Smooth muscle cell of the brain vasculature (primary cell): ENCODE measurements at regions not wholly inside any gene's neighbourhood (a gene's known extent, or its start where the extent isn't known, plus 50 kb on each side); places are given as distances from the start of the nearest gene placed in this dataset.

ENCODE experiments used
- DNase-seq: peaks from one replicate; pipeline ENCODE4 v3.0.0-alpha.2; 2012; ENCODE audit warnings: low read depth, low spot score

DNA sequence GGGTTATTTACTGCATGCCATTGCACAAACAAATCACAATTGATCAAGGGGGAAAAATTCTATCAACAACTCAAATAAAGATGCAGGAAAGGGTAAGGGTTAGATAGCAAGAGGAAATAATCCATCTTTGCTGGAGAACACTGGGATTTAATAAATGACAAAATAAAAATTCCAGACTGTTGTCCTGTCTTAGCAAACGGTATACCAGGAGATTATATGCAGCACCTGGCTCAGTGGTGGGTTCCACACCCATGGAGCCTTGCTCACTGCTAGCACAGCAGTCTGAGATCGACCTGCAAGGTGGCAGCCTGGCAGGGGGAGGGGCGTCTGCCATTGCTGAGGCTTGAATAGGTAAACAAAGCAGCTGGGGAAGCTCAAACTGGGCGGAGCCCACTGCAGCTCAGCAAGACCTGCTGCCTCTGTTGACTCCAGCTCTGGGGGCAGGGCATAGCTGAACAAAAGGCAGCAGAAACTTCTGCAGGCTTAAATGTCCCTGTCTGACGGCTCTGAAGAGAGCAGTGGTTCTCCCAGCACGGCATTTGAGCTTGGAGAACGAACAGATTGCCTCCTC, 296.5 kb upstream of the THSD7B start:
- no peak for DNase-seq

DNA sequence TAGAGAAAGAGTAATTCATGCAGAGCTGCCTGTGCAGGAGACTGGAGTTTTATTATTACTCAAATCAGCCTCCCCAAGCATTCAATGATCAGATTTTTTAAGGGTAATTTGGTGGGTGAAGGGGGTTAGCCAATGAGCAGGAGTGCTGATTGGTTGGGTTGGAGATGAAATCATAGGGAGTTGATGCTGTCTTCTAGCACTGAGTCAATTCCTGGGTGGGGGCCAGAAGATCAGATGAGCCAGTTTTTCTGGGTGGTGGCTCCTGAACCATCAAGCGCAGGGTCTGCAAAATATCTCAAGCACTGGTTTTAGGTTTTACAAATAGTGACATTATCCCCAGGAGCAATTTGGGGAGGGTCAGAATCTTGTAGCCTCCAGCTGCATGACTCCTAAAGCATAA, 312.8 kb upstream of the THSD7B start:
- no peak for DNase-seq

DNA sequence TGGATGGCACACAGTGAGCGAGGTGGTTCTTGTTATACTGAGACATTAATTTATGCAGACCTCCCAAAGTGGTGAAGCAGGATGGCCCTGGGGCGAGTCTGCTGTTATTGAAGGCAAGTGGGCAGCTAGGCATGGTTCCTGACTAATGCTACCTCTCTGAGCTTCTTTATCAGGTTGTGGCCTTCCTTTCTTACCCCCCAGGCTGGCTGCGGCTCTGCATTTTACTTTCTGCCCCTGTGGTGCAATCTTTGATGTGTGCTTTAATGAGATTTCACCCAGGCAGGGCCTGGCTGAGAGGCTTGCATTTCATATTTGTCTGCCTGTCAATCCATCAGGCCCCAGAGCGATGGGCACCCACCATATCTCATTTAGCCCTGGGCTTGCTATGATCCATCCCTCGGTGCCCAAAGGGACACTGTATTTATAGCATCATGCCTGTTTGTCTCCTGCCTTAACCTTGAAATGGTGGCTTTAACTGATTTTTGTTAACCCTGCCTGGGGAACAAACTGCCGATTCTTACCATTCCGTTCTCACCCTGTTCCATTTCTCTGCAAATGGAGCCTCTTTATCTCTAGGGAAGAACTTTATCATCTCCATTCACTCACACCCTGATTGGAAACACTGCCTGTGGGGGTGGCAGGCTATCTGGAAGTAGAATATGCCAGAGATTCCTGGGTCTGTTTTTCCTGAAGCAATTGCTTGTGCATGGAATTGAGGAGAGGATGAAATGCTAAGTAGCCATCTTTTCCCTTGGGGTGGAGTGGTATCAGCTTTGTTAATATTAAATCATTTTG, 316.2 kb upstream of the THSD7B start:
- DNase-seq = no peak

DNA sequence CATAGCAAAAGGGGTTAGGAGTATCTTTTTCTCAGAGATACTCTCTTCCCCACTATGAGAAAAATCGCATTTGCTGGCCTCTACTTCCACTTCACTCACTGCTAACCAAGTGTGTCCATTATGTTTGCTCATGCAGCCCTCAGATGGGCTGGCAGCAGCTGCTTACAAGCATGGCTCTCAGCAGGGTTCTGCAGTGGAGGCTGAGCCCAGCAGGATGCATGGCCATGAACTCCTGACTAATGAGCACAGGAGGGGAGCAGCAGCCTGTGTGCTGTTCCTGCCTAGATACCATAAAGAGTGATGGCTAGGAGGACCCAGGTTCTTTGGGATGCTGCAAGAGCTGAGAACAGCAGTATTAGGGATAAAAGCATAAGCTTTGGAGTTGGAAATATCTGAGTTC, 316.9 kb upstream of the THSD7B start:
- no peak for DNase-seq

DNA sequence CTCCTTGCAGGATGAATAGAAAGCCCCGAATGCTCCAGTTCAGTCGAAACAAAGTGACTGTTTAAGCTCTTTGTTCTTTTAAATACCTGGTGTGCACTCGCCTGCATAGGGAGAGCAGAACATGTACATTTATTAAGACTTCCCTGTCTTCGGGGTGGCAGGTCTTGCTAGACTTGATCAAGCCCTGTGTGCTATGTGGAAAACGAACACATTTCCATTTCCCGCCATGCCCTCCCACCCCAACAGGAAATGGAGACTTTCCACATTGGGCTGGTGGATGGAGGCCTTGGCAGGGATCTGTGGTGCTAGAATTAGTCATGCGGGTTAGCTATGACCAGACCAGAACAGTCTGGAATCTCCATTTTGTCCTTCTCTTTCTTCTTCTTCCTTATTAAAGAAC, 321.0 kb upstream of the THSD7B start:
- no peak for DNase-seq

DNA sequence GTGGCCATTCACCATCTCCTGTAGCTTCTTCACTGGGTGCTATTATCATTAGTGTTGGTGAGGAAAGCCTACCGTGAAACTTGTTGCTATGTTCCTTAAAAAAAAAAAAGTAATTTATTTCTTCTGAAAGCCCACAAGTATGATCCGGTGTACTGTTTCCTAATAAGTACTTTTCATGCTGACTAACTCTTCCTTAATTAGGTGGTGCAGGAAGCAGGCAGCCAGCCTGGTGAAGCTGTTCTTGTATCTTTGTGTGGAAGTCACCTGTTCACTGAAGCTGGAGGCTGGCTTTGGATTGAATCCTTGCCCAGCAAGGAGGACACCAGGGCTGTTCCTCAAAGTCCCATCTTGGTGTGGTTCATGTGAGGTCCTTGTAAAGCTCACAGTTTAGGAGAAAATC, 321.7 kb upstream of the THSD7B start:
- no peak for DNase-seq

DNA sequence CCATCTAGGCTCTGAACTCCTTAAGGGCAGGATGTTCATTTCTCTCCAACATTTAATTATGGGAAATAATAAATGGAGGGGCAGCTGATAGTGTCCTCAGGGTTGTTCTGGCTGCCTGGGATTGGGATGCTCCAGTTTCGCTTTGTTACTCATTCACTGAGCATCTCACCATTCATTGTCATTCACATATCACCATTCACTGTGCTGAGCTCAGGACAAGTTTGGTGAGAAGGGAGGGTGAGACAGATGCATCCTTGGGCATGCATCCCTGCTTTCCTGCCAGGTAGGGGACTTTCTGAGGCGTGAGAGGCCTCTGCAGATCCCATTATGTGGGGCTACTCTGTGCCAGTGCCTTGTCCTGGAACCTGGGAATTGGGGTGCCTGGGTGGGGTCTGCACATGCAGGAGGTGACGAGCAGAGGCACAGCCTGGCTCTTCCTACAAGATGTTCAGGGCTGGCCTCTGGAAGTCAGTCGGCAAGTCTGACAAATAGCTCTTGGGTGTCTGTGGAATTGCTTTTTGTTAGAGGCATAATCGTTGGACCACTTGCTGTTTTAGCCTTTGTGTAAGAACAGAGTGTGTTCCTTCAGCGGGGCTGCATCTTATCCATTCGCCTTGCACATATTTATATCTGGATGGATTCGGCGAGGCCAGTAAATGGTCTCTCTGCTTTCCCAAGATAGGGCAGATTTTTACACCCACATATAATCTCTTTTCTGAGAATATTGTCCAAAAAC, 323.2 kb upstream of the THSD7B start:
- DNase-seq = no peak

DNA sequence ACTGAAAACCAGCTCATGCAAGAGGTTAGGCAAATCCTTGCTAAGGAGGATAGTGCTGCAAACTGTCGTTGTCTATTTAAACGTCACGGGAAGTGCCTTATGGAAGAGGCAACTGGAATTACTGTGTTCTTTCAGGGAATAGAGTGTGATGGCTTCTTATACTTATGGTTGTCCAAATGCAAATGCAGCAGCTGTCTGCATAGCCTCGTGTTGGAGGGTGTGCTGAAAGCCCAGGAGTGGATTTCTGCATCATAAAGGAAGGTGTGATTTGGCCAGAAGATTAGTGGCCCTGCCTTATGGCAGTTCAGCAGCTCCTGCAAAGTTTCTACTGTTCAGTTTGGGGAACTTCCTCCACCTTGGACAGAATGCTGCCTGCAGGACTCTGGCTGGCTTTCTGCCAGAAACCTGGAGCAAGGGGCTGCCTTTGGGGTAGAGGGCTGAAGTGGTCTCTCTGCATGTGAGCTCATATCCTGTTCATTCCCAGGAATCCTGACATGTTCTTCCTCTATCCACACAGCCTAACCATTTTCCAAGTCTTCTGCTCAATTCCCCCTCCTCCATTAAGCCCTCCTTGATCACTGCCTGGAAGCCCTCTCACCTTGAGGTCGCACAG, 321.2 kb upstream of the CXCR4 start:
- no peak for DNase-seq

DNA sequence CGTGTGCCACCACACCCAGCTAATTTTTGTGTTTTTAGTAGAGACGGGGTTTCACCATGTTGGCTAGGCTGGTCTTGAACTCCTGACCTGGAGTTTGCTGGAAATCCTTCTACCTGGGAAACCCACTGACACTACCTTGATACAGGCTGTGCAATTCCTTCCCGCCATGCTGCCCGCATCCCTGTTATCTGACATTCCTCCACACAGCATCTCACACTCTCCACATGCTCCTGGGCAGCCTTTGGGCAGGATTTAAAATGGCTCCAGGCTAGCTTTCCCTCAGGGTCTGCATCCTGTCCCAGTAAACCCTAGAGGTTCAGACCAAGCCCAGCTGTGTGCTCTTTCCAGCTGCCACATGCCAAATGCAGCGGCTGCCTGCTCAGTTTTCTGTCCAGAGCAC, 319.5 kb upstream of the CXCR4 start:
- no peak for DNase-seq

DNA sequence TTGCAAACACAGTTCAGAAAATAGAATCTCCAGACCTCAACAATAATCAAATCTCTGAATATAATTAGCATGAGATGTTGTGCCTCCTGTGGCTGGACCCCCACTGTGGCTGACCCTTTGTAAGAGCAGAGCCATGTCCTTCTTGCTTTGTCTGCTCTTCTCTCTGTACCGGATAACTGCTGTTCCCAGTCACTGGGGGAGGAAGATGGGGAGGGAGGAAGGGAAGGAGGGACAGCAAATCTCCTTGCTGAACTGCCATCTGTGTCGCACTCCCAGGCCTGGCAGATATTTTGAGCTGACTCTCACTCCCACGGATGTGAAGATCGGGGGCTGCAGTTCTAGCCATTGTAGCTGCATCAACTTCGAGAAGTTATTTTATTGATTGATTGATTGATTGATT, 319.0 kb upstream of the CXCR4 start:
- DNase-seq = no peak

DNA sequence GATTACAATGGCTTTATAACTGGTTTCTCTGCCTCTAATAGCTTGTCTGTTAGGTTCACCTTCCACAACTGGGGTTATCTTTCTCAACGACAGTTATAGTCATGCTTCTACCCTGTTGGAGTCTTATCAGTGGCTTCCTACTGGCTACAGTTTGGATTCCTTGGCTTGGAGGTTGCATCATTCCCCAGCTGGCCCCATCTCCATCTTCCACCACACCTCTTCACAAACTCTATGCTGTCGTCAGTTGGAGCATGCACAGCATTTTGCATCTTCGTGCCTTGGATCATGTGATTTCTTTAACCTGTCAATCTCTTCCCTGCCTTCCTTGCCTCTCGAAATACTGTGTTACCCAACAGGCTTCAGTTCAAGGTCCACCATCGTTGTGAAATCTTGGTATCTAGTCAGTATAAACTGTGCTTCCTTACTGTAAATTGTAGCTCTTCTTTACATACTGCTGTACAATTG, 316.3 kb upstream of the CXCR4 start:
- no peak for DNase-seq

DNA sequence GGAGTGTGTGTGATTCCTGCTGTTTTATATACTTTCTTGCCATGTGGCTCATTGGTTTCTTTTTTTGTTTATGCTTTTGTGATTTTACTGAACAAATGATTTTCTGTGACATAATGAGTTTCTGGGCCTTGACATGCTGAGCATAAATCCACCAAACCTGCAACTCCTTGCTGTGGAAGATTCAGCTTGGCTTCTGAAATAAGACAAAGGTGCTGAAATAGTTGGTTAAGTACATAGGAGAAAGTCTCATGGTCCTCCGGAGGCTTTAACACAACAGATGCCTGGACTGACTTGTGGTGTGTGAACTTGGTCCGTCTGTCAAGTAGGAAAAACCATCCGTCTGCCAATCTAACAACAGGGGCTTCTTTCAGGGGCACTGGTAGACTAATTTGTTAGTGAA, 315.3 kb upstream of the CXCR4 start:
- no peak for DNase-seq

DNA sequence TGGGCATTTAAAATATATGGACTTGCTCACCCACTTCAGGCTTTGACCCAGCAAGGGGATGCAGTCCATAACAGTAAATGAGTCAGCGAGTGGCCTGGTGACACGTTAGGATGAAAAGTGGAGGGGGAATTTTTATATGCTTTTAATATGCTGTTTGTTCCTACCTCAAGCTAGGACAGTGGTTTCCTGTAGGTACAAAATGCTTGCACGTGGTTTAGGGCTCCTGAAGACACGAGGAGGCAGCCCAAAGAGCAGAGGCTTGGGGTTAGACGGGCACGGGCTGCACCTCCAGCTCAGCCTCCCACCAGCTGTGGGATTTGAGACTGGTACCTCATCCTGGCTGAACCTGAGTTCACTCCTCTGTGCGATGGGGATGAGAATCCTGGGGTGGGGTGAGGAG, 306.2 kb upstream of the CXCR4 start:
- DNase-seq = no peak

DNA sequence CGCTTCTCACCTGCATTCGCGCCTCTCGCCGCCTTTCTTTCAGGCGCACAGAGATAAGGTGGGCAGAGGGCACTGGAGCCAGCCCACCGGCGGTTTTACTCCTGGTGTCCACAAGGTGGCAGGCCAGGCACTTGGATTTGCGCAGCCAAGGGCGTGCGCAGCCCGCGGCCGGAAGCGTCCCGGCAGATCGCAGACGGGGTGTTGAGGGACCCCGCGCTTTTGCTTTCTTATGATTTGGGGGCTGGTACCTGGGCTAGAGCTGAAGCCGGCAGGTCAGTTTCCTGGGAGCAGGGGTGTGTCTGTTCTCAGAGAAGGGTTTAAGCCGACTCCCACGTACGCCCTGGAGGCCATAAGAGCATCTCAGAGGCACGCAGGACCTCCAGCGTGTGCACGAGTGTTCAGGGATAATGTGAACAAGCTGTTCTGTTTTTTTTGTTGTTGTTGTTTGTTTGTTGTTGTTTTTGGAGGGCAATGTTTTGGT, 305.6 kb upstream of the CXCR4 start:
- DNase-seq = peak; percentile 10

DNA sequence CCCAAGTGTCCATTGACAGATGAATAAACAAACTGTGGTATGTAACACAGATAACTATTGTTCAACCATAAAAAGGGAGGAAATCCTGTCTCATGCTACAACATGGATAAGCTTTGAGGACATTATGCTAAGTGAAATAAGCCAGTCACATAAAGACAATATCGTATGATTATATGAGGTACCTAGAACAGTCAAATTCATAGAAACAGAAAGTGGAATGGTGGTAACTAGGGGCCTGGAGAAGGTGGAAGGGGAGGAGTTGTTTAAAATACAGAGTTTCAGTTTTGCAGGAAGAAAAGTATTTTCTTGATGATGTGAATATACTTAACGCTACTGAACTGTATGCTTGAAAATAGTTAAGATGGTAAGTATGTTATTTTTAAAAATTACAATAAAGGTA, 304.6 kb upstream of the CXCR4 start:
- DNase-seq = no peak

DNA sequence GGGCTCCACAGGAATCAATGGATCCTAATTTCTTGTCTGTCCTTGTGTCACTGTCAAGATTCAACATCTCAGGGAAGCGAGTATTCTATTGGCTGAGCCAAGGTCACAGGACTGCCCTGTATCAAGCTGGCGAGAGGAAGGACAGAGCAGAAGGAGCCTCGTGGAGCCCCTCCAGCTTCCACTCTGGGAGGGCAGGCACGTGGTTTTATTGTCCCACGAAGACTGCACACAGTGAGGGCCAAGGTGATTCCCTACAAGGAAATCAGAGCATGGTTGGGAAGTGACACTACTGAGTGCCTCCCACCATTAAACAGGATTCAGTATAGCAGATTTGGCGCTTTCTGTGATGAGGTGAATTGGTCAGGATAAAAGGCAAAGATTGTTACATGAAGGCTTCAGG, 302.4 kb upstream of the CXCR4 start:
- no peak for DNase-seq

DNA sequence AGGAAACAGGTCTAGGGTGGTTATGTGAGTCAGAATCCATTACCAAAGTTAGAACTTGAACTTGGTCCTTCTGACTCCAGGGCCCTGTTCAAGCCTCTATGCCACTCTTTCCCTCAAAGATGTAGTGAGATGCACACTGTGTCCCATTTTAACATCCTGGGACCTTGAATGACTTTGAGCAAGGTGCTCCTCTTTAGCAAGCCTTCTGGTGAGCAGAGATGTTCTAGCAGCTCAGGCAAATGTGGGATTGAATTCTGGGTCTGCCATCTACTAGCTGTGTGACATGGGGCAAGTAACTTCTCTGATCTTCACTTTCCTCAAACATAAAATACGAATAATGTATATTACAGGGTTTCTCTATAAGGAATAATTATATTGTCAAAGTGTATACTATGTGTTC, 294.0 kb upstream of the CXCR4 start:
- DNase-seq = no peak

DNA sequence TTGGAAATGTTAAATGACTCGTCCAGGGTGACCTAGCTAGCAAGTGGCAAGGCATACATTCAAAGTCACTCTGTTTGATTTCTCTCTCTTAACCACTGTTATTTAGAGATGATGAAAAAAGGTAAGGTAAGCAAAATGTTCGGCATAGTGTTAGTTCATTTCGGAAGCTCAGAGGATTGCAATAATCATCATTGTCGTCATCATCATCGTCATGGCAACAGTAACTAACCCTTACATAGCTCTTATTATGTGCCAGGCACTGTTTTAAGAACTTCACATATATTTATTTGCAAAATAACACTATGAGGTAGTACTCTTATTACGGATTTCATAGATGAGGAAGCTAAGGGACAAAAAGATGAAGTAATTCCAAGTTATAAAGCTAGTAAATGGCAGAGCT, 292.7 kb upstream of the CXCR4 start:
- DNase-seq = no peak

DNA sequence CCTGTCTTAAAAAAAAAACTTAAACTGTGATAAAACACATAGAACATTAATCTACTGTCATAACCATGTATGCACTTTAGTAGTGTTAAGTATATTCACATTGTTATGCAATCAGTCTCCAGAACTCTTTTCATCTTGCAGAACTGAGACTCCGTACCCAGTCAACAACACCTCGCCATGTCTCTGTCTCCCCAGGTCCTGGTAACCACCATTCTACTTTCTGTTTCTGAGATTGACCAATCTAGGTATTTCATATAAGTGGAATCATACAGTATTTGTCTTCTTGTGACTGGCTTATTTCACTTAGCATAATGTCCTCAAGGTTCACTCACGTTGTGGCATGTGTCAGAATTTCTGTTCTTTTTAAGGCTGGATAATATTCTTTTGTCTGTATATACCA, 290.8 kb upstream of the CXCR4 start:
- no peak for DNase-seq

DNA sequence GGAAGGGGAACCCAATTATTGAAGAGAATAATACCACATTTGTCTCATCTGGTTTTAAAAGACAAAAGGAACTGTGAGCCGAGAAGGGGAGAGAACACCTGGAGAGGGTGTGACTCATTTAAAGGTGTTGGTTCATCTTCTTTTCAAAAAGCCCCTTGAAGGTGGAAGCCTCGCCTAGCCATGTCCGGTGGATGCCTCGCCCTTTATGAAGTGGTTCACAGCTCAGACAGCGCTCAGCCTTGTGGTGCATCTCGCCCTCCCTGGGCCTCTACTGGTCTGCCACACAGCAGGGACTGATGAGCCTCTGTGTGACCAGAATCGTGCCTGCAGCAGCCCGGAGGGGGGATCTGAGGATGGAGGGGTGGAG, 290.0 kb upstream of the CXCR4 start:
- DNase-seq = no peak

DNA sequence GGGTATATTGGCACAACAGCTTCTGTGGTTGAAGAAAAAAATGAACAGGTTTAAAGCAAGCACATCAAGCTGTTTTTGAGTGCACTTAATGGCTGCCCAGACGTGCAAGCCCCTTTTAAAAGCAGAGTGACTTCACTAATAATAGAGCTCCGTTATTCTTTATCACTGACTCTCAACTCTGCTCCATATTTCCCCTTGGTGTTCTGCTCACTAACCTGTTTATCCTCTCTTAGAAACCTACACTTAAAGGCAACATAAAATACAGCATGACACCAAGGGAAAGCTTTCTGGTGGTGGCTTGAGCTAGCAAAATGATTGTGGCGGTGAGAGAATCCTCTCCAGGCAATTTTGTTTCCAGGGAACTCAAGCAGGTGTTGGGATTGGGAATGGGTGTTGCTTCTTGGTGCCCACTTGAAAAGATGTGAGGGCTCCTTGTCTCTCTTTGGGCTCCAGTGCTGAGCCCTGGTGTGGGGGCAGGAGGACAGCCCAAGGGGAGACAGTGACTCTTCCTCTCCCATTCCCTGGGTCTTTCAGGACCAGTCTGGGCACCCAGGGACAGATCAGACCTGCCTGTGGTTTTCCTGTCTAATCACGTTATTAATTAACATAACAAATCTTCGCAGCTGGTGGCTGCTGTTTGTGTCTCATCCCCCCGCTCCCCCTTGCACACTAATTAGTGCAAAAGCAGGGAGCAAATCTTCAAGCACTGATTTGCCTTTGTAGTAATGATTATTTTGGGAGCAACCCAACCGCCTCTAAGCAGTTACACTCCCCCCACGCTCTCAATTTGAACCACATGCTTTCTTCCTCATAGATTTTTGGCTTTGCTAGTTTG, 289.4 kb upstream of the CXCR4 start:
- no peak for DNase-seq

DNA sequence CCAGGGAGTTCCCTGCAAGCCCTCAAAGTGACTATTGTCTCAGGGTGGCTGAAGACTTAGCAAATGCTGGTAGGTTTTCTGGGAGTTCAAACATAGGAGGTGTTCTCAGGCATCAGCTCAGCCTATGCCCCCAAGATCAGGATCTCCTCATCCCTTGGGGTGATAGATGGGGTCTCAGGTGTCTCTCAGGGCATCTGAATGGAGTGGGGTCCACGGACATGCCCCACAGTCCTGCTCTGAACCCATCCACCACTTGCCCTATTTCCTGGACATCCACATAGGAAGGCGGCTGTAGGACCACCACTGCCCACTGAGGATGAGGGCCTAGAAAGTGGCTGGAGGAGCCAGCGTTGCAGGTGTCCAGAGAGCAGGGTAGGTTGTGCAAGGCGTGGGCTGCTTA, 287.0 kb upstream of the CXCR4 start:
- no peak for DNase-seq
